GM23248 (cell line): ENCODE measurements at regions not wholly inside any gene's neighbourhood (a gene's known extent, or its start where the extent isn't known, plus 50 kb on each side); places are given as distances from the start of the nearest gene placed in this dataset.

Experiments used
- EZH2 ChIP-seq: fragments of 200-600 bp; sonication (generic); IDR thresholded peaks from 2 replicates; pipeline ENCODE4 v1.6.1; 2018; ENCODE audit warnings: antibody characterized with exemption, mild to moderate bottlenecking; ENCODE audit not compliant: insufficient read depth, poor library complexity, severe bottlenecking
- EZH2phosphoT487 ChIP-seq: fragments of 200-600 bp; sonication (generic); IDR thresholded peaks from 2 replicates; pipeline ENCODE4 v1.6.1; 2018; ENCODE audit warnings: antibody characterized with exemption, moderate library complexity, mild to moderate bottlenecking, low read depth; ENCODE audit not compliant: insufficient read depth

DNA sequence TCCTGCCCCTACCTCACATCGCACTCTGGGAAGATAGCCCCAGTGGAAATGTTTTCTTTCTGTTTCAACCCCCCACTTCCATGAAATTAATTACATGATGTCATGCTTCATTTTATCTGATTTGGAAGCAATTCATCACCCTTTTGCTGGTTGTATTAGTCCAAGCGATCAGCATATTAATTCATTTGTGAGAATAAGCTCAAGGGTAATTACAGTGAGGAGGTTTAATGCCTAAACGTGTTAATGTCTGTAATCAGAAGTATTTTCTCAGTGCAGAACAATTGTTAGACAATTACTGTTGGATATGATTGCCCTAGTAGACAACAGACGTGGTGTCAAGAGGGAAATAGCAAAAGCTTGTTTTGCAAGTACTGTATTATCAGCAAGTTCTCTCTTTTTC lies 746.3 kb downstream of the CPS1 start:
- TF ChIP-seq EZH2 = no peak
- no peak for TF ChIP-seq EZH2phosphoT487
